ENCODE measurements at regions not wholly inside any gene's neighbourhood (a gene's known extent, or its start where the extent isn't known, plus 50 kb on each side); places are given as distances from the start of the nearest gene placed in this dataset.

- DNase-seq, result no peak
Measured at GRCh38 chr5:2222246-2222992, 339.7 kb upstream of the IRX4 start.

GRCh38 chr5:2221450-2221849 lies 338.7 kb upstream of the IRX4 start:
- DNase-seq, result no peak

- no peak for DNase-seq
Measured at GRCh38 chr5:2220741-2221140, 338.0 kb upstream of the IRX4 start.

- no peak for DNase-seq
Measured at GRCh38 chr5:2219149-2219776, 336.5 kb upstream of the IRX4 start.

GRCh38 chr5:2217219-2217618 lies 334.5 kb upstream of the IRX4 start:
- no peak for DNase-seq

- no peak for DNase-seq
Measured at GRCh38 chr5:2214910-2215590, 332.3 kb upstream of the IRX4 start.

- DNase-seq, result no peak
Measured at GRCh38 chr5:2213121-2213730, 330.5 kb upstream of the IRX4 start.

- no peak for DNase-seq
Measured at GRCh38 chr5:2212481-2212880, 329.8 kb upstream of the IRX4 start.

- DNase-seq, result no peak
Measured at GRCh38 chr5:2208239-2208544, 325.5 kb upstream of the IRX4 start.

- DNase-seq, result no peak
Measured at GRCh38 chr5:2207416-2208238, 324.9 kb upstream of the IRX4 start.

- DNase-seq, result no peak
Measured at GRCh38 chr5:2207109-2207399, 324.3 kb upstream of the IRX4 start.

GRCh38 chr5:2206293-2207108 lies 323.8 kb upstream of the IRX4 start:
- DNase-seq, result no peak

GRCh38 chr5:2205596-2206226 lies 323.0 kb upstream of the IRX4 start:
- no peak for DNase-seq

- no peak for DNase-seq
Measured at GRCh38 chr5:2205185-2205585, 322.5 kb upstream of the IRX4 start.

- DNase-seq, result no peak
Measured at GRCh38 chr5:2204366-2205184, 321.9 kb upstream of the IRX4 start.

- DNase-seq, result no peak
Measured at GRCh38 chr5:2203774-2204173, 321.0 kb upstream of the IRX4 start.

GRCh38 chr5:2201832-2202231 lies 319.1 kb upstream of the IRX4 start:
- DNase-seq, result no peak

- DNase-seq, result no peak
Measured at GRCh38 chr5:2201421-2201820, 318.7 kb upstream of the IRX4 start.

- DNase-seq, result peak; percentile 32
Measured at GRCh38 chr5:2201011-2201410, 318.3 kb upstream of the IRX4 start.

GRCh38 chr5:2200261-2200950 lies 317.7 kb upstream of the IRX4 start:
- peak; percentile 41 for DNase-seq

Data from activated CD8-positive, alpha-beta memory T cell treated with anti-CD3 and anti-CD28 coated beads for 24 hours (primary cell).